Esophagus squamous epithelium (tissue), 5 donors: ENCODE measurements at regions not wholly inside any gene's neighbourhood (a gene's known extent, or its start where the extent isn't known, plus 50 kb on each side); places are given as distances from the start of the nearest gene placed in this dataset.

ENCODE experiments used
- DNase-seq: peaks from one replicate; lab custom pipeline; 2025; lab: John Stamatoyannopoulos, UW
- H3K27ac ChIP-seq, 4 donors: fragments of 200-600 bp; sonication (generic); one replicate each; pipeline ENCODE4 v1.5.1; 2016 to 2019; ENCODE audit warnings: mild to moderate bottlenecking in 1 of 4
- H3K27me3 ChIP-seq, 4 donors: fragments of 200-600 bp; sonication (generic); 1 replicate in 3 of 4; 2 replicates in 1 of 4; pipeline versions ENCODE4 v1.5.1 to v1.6.0; 2017 to 2021; ENCODE audit warnings: antibody characterized with exemption in 1 of 4
- H3K36me3 ChIP-seq, 3 donors: fragments of 200-600 bp; sonication (generic); one replicate each; pipeline ENCODE4 v1.5.1; 2016 to 2019
- H3K4me1 ChIP-seq, 3 donors: fragments of 200-600 bp; sonication (generic); one replicate each; pipeline ENCODE4 v1.5.1; 2017 to 2019
- H3K4me3 ChIP-seq, 4 donors: fragments of 200-600 bp; sonication (generic); 1 replicate in 3 of 4; 2 replicates in 1 of 4; pipeline ENCODE4 v1.5.1; 2016 to 2019; ENCODE audit warnings: mild to moderate bottlenecking in 2 of 4, moderate library complexity in 1 of 4
- H3K9me3 ChIP-seq, 3 donors: fragments of 200-600 bp; sonication (generic); one replicate each; pipeline ENCODE4 v1.5.1; 2016 to 2019
- CTCF ChIP-seq, 6 experiments: fragments of 450-650 bp in 4 of 6; fragments of 200-600 bp in 2 of 6; sonication (generic) in 2 of 6; IDR thresholded peaks; one replicate each; pipeline ENCODE4 v1.5.1; 2016 to 2019; ENCODE audit warnings: antibody characterized with exemption in 6 of 6, mild to moderate bottlenecking in 4 of 6, moderate library complexity in 4 of 6
- POLR2A ChIP-seq, 4 donors: fragments of 450-650 bp; IDR thresholded peaks; one replicate each; pipeline ENCODE4 v1.6.1; 2017; ENCODE audit warnings: antibody characterized with exemption in 4 of 4, mild to moderate bottlenecking in 4 of 4, moderate library complexity in 3 of 4
- WGBS, 2 donors: methylation state at CpG; one replicate each; pipeline ENCODE4 v1.1.5; 2018; 5-methylcytosine and 5-hydroxymethylcytosine counted together
- intact Hi-C: fragments of 100-400 bp; cut with DNase I; formaldehyde crosslinking; loops from one replicate; pipeline ENCODE4 v1.15.0; 2022
- donor health status: DM: yes; HTN: yes; CAD: no.

- Histone ChIP-seq H3K27ac (no peak overlapping the region), H3K27me3 (no peaks in the 10 kb centered on the region), H3K4me1 (no peaks in the 10 kb centered on the region), H3K36me3 (no peaks in the 10 kb centered on the region), H3K4me3 (no peak overlapping the region), H3K9me3 (no peaks in the 10 kb centered on the region)
- intact Hi-C loops: no loop called here
- TF ChIP-seq CTCF (IDR thresholded peaks at IDR 0.05): no peak
- no peak for TF ChIP-seq POLR2A (IDR thresholded peaks at IDR 0.05)
- no peak for DNase-seq
- WGBS, 2 donors: 85 to 87% methylated on average over 2 of the region's 2 CpGs
Measured at GRCh38 chr18:68596016-68596415, 118.9 kb downstream of the TMX3 start.

GRCh38 chr18:68588169-68588568, 126.7 kb downstream of the TMX3 start:
- no peaks in the 10 kb centered on the region for H3K9me3 ChIP-seq
- H3K27ac ChIP-seq: no peak overlapping the region
- H3K4me1 ChIP-seq: no peaks in the 10 kb centered on the region
- intact Hi-C loops: no loop called here
- no peak for TF ChIP-seq POLR2A (IDR thresholded peaks at IDR 0.05)
- H3K36me3 ChIP-seq: no peaks in the 10 kb centered on the region
- WGBS, 2 donors: 33 to 39% methylated on average over 5 of the region's 5 CpGs
- no peak for DNase-seq
- H3K4me3 ChIP-seq: no peak overlapping the region
- H3K27me3 ChIP-seq: no peaks in the 10 kb centered on the region

GRCh38 chr18:68583685-68584084, 131.2 kb downstream of the TMX3 start:
- H3K27ac ChIP-seq: no peak overlapping the region
- no peaks in the 10 kb centered on the region for H3K27me3 ChIP-seq
- H3K9me3 ChIP-seq: no peaks in the 10 kb centered on the region
- intact Hi-C loops: no loop called here
- no peaks in the 10 kb centered on the region for H3K36me3 ChIP-seq
- TF ChIP-seq POLR2A (IDR thresholded peaks at IDR 0.05) (no peak), CTCF (IDR thresholded peaks at IDR 0.05) (no peak)
- H3K4me3 ChIP-seq: no peak overlapping the region
- 69 to 80% methylated on average over 1 of the region's 1 CpG for WGBS, 2 donors
- DNase-seq: no peak
- H3K4me1 ChIP-seq: no peaks in the 10 kb centered on the region

GRCh38 chr18:68574311-68574710, 140.6 kb downstream of the TMX3 start:
- DNase-seq: no peak
- no peaks in the 10 kb centered on the region for H3K27me3 ChIP-seq
- H3K4me3 ChIP-seq: no peak overlapping the region
- WGBS, 2 donors: 74 to 76% methylated on average over 5 of the region's 5 CpGs
- intact Hi-C loops: no loop called here
- no peaks in the 10 kb centered on the region for H3K36me3 ChIP-seq
- peaks cover 0 to 6% (median 0%) of the 10 kb centered on the region in 3 donors for H3K9me3 ChIP-seq
- H3K4me1 ChIP-seq: no peaks in the 10 kb centered on the region
- TF ChIP-seq POLR2A (IDR thresholded peaks at IDR 0.05): no peak
- TF ChIP-seq CTCF (IDR thresholded peaks at IDR 0.05): no peak
- H3K27ac ChIP-seq: no peak overlapping the region

- Histone ChIP-seq H3K4me1 (no peaks in the 10 kb centered on the region), H3K27me3 (no peaks in the 10 kb centered on the region), H3K36me3 (no peaks in the 10 kb centered on the region), H3K27ac (no peak overlapping the region), H3K9me3 (peaks cover 0 to 6% (median 0%) of the 10 kb centered on the region in 3 donors), H3K4me3 (no peak overlapping the region)
- 67 to 85% methylated on average over 3 of the region's 3 CpGs for WGBS, 2 donors
- intact Hi-C loops: no loop called here
- no peak for DNase-seq
- TF ChIP-seq POLR2A (IDR thresholded peaks at IDR 0.05) (no peak), CTCF (IDR thresholded peaks at IDR 0.05) (no peak)
Measured at GRCh38 chr18:68569936-68570335, 145.0 kb downstream of the TMX3 start.
